Ovary (tissue), 7 donors: ENCODE measurements at regions not wholly inside any gene's neighbourhood (a gene's known extent, or its start where the extent isn't known, plus 50 kb on each side); places are given as distances from the start of the nearest gene placed in this dataset.

Experiments used
- DNase-seq, 5 donors: peaks; one replicate each; pipeline ENCODE4 v3.0.0-alpha.2; 2019 to 2020
- H3K27ac ChIP-seq, 2 donors: fragments of 200-600 bp; one replicate each; pipeline versions ENCODE4 v1.5.1 to v1.8.0; 2019 to 2022
- H3K27me3 ChIP-seq: fragments of 200-600 bp; one replicate; pipeline ENCODE4 v1.8.0; 2022
- H3K36me3 ChIP-seq: fragments of 200-600 bp; sonication (generic); one replicate; pipeline ENCODE4 v1.5.1; 2019
- H3K4me1 ChIP-seq: one replicate; pipeline ENCODE4 v1.8.1; 2013; ENCODE audit warnings: mild to moderate bottlenecking, moderate library complexity; ENCODE audit not compliant: insufficient read depth
- H3K4me3 ChIP-seq: fragments of 200-600 bp; sonication (generic); one replicate; pipeline ENCODE4 v1.5.1; 2017
- H3K9me3 ChIP-seq, 2 donors: fragments of 200-600 bp in 1 of 2; sonication (generic) in 1 of 2; one replicate each; pipeline versions ENCODE4 v1.5.1 to v1.8.1; 2013 to 2019; ENCODE audit warnings: mild to moderate bottlenecking in 1 of 2, moderate library complexity in 1 of 2
- EP300 ChIP-seq: sonication (generic); formaldehyde crosslinking; IDR thresholded peaks from one replicate; pipeline ENCODE4 v1.6.1; 2017; ENCODE audit warnings: antibody characterized with exemption
- POLR2A ChIP-seq: fragments of 450-650 bp; IDR thresholded peaks from one replicate; pipeline ENCODE4 v1.6.1; 2017; ENCODE audit warnings: antibody characterized with exemption, mild to moderate bottlenecking, moderate library complexity
- WGBS, 3 donors: extraction: QIAGEN DNeasy Blood & Tissue Kit in 1 of 3; methylation state at CpG; one replicate each; pipeline versions ENCODE4 v1.1.5 to v1.1.7; 2013 to 2017; 5-methylcytosine and 5-hydroxymethylcytosine counted together
- intact Hi-C, 4 donors: fragments of 100-400 bp; cut with DNase I; formaldehyde crosslinking; loops; one replicate each; pipeline versions ENCODE4 v1.11.0 to v1.15.1; 2022 to 2023
- TF ChIP-seq, protein P1 (sequence below), 3 donors: fragments of 450-650 bp in 2 of 3; fragments of 200-600 bp in 1 of 3; IDR thresholded peaks; one replicate each; pipeline versions ENCODE4 v1.5.1 to v1.8.0; 2016 to 2022; ENCODE audit warnings: antibody characterized with exemption in 3 of 3, mild to moderate bottlenecking in 1 of 3
- donor health status: DM: no; HTN: no; CAD: no; lungs with moderate emphysema.
- donor health status: DM: no; HTN: no; CAD: no.
- donor health status: Bipolar disorder and iron deficiency.
- donor health status: DM: no; HTN: no; CAD: no.
- donor health status: DM: yes; HTN: yes; CAD: no.

DNA sequence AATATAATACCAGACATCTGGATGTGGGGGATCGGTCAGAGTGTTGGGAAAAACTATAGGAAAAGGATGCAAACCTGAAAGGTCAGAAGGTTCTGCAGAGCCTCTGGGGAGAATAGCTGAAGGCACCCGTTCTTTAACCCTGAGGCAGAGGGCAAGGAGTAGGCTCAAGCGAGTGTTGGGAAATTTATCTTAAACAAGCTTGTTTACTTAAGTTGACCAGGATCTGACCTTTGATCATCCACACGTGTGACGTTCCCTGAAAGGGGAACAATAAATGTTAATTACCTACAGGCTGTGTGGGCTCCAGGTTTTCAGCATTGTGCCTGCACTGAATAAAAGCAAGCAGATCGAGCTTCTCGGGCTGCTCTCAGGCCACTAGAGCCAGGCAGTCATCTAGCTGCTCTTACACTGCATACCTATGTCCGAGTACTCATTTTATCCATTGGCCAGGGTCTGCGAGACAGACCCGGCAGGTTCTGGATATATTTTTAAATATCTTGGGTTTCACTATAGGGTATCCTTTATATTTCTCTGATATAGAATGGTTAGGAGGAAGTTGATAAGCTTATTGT lies 400.6 kb upstream of the CHST9 start:
- TF ChIP-seq EP300 (no peak), POLR2A (no peak)
- TF ChIP-seq, protein P1, sequence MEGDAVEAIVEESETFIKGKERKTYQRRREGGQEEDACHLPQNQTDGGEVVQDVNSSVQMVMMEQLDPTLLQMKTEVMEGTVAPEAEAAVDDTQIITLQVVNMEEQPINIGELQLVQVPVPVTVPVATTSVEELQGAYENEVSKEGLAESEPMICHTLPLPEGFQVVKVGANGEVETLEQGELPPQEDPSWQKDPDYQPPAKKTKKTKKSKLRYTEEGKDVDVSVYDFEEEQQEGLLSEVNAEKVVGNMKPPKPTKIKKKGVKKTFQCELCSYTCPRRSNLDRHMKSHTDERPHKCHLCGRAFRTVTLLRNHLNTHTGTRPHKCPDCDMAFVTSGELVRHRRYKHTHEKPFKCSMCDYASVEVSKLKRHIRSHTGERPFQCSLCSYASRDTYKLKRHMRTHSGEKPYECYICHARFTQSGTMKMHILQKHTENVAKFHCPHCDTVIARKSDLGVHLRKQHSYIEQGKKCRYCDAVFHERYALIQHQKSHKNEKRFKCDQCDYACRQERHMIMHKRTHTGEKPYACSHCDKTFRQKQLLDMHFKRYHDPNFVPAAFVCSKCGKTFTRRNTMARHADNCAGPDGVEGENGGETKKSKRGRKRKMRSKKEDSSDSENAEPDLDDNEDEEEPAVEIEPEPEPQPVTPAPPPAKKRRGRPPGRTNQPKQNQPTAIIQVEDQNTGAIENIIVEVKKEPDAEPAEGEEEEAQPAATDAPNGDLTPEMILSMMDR (IDR thresholded peaks at IDR 0.05), result no peak
- Histone ChIP-seq H3K4me1 (no peaks in the 10 kb centered on the region), H3K27ac (no peak overlapping the region), H3K9me3 (no peaks in the 10 kb centered on the region), H3K4me3 (no peak overlapping the region), H3K36me3 (no peaks in the 10 kb centered on the region), H3K27me3 (no peaks in the 10 kb centered on the region)
- intact Hi-C loops, result no loop called here
- DNase-seq, result no peak
- 67 to 71% (median 70%) methylated on average over 10 of the region's 10 CpGs for WGBS, 3 donors

DNA sequence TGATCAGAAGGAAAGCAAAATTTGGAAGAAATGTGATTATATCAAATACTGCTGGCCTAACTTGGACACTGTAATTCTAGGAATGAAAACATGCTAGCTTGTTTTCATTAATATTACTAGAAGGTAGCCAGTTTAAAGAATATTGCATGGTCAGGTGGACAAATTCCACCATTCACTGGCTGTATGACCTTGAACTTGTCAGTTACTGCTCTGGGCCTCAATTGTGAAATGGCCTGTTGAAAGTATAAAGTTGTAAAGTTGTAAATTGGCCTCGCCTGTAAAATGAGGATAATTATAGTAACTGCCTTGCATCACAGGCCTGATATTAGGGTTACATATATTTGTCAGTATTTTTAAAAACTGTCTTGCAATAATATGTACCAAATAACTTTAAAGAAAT lies 398.4 kb upstream of the CHST9 start:
- no peaks in the 10 kb centered on the region for H3K9me3 ChIP-seq
- no peaks in the 10 kb centered on the region for H3K4me1 ChIP-seq
- H3K27ac ChIP-seq, result no peak overlapping the region
- TF ChIP-seq, protein P1 (IDR thresholded peaks at IDR 0.05), result no peak
- TF ChIP-seq EP300 (no peak), POLR2A (no peak)
- intact Hi-C loops, result no loop called here
- 19 to 41% (median 38%) methylated on average over 1 of the region's 1 CpG for WGBS, 3 donors
- no peak overlapping the region for H3K4me3 ChIP-seq
- no peaks in the 10 kb centered on the region for H3K27me3 ChIP-seq
- H3K36me3 ChIP-seq, result no peaks in the 10 kb centered on the region
- DNase-seq, result no peak

DNA sequence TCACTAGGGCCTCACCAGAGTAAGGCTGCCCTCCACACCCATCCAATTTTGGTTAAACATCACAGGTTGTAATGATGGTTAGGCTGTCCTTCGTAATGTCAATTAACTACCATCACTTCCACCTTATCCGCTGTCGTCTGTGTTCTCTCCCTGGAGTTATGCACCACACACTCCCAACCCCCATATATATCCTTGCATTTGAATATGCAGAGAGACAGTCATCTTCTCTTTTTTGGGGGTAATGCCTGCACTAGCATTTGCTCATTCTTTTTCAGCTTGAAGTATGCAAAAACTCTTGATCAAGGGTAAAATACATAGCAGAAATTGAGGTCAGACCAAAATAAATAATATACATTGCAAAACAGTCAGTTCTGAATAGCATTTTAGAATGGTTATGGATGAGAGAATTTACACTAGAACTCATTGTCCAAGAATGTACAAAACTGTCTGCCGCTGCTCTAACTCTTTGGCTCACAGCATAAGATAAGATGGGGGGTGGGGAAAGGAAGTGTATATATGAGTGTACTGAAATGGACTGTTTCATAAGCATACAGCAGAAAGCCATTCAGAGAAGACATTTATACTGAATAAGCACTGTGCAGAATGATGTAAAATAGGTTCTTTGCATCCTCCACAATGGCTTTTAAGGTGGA lies 397.8 kb upstream of the CHST9 start:
- no peak for TF ChIP-seq POLR2A
- TF ChIP-seq, protein P1 (IDR thresholded peaks at IDR 0.05), result no peak
- H3K36me3 ChIP-seq, result no peaks in the 10 kb centered on the region
- no peak for DNase-seq
- intact Hi-C loops, result no loop called here
- no peak overlapping the region for H3K4me3 ChIP-seq
- no peaks in the 10 kb centered on the region for H3K4me1 ChIP-seq
- WGBS, 3 donors, result 31 to 66% (median 59%) methylated on average over 4 of the region's 4 CpGs
- no peaks in the 10 kb centered on the region for H3K9me3 ChIP-seq
- H3K27ac ChIP-seq, result no peak overlapping the region
- no peaks in the 10 kb centered on the region for H3K27me3 ChIP-seq

DNA sequence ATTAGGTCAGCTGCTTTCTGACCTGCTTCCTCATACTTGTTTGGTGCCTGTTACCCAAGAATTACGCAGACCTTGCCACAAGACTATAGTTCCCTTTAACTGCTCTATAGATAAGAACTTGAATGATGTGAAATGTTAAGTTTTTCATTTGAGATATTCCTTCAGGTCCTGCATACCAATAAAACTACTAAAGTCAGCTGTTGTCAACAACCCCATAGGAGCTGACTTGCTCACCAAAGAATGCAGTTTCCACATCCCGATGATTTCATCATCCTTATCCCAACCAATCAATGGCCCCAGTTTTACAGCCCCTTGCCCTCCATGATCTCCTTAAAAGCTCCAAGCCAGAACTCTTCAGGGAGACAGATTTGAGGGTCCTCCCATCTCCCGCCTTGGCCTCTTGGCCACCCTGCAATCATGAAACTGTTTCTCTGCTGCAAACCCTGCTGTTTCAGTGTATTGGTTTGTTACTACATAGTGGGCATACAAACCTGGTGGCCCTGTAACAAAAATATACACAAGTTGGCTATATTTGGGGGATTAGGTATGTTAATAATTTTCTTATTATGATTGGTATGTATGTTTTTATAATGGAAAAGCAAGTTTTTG lies 396.3 kb upstream of the CHST9 start:
- Histone ChIP-seq H3K36me3 (no peaks in the 10 kb centered on the region), H3K27ac (no peak overlapping the region), H3K27me3 (no peaks in the 10 kb centered on the region), H3K9me3 (no peaks in the 10 kb centered on the region), H3K4me1 (no peaks in the 10 kb centered on the region), H3K4me3 (no peak overlapping the region)
- intact Hi-C loops, result no loop called here
- TF ChIP-seq POLR2A (no peak), EP300 (no peak)
- TF ChIP-seq, protein P1 (IDR thresholded peaks at IDR 0.05), result no peak
- WGBS, 3 donors, result 91 to 94% (median 92%) methylated on average over 3 of the region's 3 CpGs
- no peak for DNase-seq
